Activated B cell treated with CpG ODN at 0.5 μM for 24 hours (primary cell): ENCODE measurements at regions not wholly inside any gene's neighbourhood (a gene's known extent, or its start where the extent isn't known, plus 50 kb on each side); places are given as distances from the start of the nearest gene placed in this dataset.
"Not testable (repeated sequence)": the region's sequence is repeated elsewhere in the genome, so short reads cannot be mapped to it uniquely, and the experiment has no call there.

ENCODE experiments used
- ATAC-seq: fragments of 200-7000 bp; cut with Tn5 transposase; one replicate; pipeline ENCODE4 v1.10.0; 2021; ENCODE audit warnings: low read depth, mild to moderate bottlenecking, moderate library complexity
- CTCF ChIA-PET: fragments of 350-600 bp; sonication (Branson Sonifier 250); formaldehyde crosslinking; loops from one replicate; lab custom pipeline; 2021; ENCODE audit warnings: antibody characterized with exemption; lab: Charles Lee
- POLR2A ChIA-PET: fragments of 350-600 bp; sonication (Branson Sonifier 250); formaldehyde crosslinking; loops from one replicate; lab custom pipeline; 2021; ENCODE audit warnings: antibody characterized with exemption; lab: Charles Lee
- DNase-seq: peaks from one replicate; pipeline ENCODE4 v3.0.0; 2022
- H3K27ac Mint-ChIP-seq: one replicate; pipeline ENCODE4 v1.8.0; 2020; ENCODE audit warnings: mixed read lengths
- H3K27me3 Mint-ChIP-seq: one replicate; pipeline ENCODE4 v1.8.0; 2021; ENCODE audit warnings: mixed read lengths
- H3K36me3 Mint-ChIP-seq: one replicate; pipeline ENCODE4 v1.8.0; 2021; ENCODE audit warnings: low read depth, mixed read lengths
- H3K4me1 Mint-ChIP-seq: one replicate; pipeline ENCODE4 v1.8.0; 2021; ENCODE audit warnings: mixed read lengths
- H3K4me3 Mint-ChIP-seq: one replicate; pipeline ENCODE4 v1.8.0; 2020; ENCODE audit warnings: mild to moderate bottlenecking, mixed read lengths
- H3K9me3 Mint-ChIP-seq: one replicate; pipeline ENCODE4 v1.8.0; 2020; ENCODE audit warnings: mixed read lengths
- intact Hi-C: fragments of 100-400 bp; cut with micrococcal nuclease; formaldehyde crosslinking; loops from one replicate; pipeline ENCODE4 v1.15.1; 2024
- TF ChIP-seq, protein P1 (sequence below): fragments of 200-600 bp; IDR thresholded peaks from one replicate; pipeline ENCODE4 v1.8.0; 2022; ENCODE audit warnings: antibody characterized with exemption, mild to moderate bottlenecking

DNA sequence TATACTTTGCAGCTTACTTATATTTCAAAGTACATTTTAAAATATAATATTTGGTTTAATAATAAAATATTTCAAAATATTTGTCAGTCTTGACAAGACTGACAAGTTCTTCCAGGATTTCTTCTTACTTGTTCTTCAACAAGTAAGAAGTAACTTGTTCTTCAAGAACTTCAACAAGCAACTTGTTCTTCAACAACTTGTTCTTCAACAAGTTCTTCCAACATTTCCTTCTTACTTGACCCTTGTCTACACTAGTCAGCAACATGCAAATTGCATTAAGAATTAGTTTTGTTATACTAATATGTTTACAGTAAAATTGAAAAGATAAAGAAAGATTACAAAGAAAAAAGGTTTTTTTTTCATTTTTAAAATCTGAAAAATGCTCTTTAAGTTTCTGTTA is 731.7 kb downstream of the NSUN3 start:
- intact Hi-C loops = no loop called here
- CTCF ChIA-PET = no interaction called here

DNA sequence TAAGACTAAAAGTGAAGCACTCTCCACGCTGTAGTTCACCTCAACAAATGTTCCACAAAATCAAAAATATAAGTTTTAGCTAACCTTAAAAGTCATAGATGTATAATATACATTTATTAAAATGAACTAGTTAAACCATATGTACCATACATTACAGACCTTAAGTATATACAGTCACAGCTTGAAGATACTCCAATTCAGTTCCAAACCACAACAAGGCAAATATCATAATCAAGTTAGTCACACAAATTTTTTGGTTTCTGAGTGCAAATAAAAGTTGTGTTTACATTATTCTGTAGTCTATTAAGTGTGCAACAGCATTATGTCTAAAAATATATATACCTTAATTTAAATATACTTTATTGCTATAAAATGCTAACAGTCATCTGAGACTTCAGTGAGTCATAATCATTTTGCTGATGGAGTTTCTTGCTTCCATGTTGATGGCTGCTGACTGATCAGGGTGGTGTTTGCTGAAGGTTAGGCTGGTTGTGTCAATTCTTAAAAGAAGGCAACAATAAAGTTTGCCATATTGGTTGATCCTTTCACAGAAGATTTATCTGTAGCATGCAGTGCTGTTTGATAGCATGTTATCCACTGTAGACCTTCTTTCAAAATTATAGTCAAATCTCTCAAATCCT is 736.7 kb downstream of the NSUN3 start:
- no peak overlapping the region for H3K4me3 Mint-ChIP-seq
- intact Hi-C loops = no loop called here
- POLR2A ChIA-PET = no interaction called here
- TF ChIP-seq, protein P1, sequence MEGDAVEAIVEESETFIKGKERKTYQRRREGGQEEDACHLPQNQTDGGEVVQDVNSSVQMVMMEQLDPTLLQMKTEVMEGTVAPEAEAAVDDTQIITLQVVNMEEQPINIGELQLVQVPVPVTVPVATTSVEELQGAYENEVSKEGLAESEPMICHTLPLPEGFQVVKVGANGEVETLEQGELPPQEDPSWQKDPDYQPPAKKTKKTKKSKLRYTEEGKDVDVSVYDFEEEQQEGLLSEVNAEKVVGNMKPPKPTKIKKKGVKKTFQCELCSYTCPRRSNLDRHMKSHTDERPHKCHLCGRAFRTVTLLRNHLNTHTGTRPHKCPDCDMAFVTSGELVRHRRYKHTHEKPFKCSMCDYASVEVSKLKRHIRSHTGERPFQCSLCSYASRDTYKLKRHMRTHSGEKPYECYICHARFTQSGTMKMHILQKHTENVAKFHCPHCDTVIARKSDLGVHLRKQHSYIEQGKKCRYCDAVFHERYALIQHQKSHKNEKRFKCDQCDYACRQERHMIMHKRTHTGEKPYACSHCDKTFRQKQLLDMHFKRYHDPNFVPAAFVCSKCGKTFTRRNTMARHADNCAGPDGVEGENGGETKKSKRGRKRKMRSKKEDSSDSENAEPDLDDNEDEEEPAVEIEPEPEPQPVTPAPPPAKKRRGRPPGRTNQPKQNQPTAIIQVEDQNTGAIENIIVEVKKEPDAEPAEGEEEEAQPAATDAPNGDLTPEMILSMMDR = no peak
- H3K36me3 Mint-ChIP-seq = no peaks in the 10 kb centered on the region
- no peak overlapping the region for H3K27ac Mint-ChIP-seq
- H3K27me3 Mint-ChIP-seq = no peaks in the 10 kb centered on the region
- H3K9me3 Mint-ChIP-seq = peaks cover 3% of the 10 kb centered on the region
- H3K4me1 Mint-ChIP-seq = no peaks in the 10 kb centered on the region
- DNase-seq = no peak
- CTCF ChIA-PET = no interaction called here
- no peak for ATAC-seq

More for the DNA sequence above, 731.7 kb downstream of the NSUN3 start:
- DNase-seq (no peak), ATAC-seq (no peak)
- H3K4me3 Mint-ChIP-seq = no peak overlapping the region
- H3K27ac Mint-ChIP-seq = no peak overlapping the region
- H3K9me3 Mint-ChIP-seq = peaks cover 11% of the 10 kb centered on the region
- H3K36me3 Mint-ChIP-seq = no peaks in the 10 kb centered on the region
- TF ChIP-seq, protein P1 = no peak
- H3K27me3 Mint-ChIP-seq = no peaks in the 10 kb centered on the region
- H3K4me1 Mint-ChIP-seq = no peaks in the 10 kb centered on the region
- POLR2A ChIA-PET = no interaction called here

DNA sequence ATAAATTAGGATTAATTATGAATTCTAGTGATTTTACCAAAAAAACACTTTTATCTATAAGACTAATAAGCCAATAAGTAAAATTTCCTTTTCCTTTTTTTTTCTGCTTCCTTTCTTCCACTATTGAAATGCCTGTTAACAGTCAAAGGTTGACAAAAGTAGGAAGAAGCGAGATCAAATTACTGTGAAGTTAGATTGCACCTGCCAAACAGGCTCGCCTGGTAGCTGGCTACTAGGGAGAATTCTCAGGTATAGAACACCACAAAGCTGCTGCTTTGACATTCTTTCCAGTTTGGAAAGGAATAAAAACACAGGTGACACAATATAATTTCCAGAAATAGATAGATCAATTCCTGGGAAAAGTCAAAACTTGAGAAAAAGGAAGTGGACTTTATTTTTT is 749.0 kb downstream of the NSUN3 start:
- DNase-seq (no peak), ATAC-seq (no peak)
- Mint-ChIP-seq H3K27ac (no peak overlapping the region), H3K4me3 (no peak overlapping the region), H3K4me1 (no peaks in the 10 kb centered on the region), H3K9me3 (peaks cover 8% of the 10 kb centered on the region), H3K36me3 (no peaks in the 10 kb centered on the region), H3K27me3 (no peaks in the 10 kb centered on the region)
- intact Hi-C loops = no loop called here
- TF ChIP-seq, protein P1 = no peak
- ChIA-PET POLR2A (no interaction called here), CTCF (no interaction called here)

DNA sequence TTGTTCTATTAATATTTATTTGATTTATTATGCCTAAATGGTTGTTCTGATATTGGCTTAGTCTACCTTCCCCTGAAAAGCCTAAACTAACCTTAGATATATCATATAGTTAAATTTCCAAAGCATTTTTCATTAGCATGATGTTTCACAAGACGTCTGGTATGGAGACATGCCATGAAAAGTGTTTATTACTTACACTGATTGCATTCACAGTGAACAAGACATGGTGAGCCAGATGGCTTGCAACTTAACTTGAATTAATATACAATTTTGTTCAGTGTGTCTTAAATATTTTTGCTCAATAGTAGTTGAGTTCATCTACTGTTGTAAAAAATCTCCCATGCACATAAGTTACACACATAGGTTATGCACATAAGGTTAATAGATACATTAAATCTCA is 758.4 kb downstream of the NSUN3 start:
- no peak overlapping the region for H3K4me3 Mint-ChIP-seq
- H3K27me3 Mint-ChIP-seq = no peaks in the 10 kb centered on the region
- DNase-seq (no peak), ATAC-seq (no peak)
- H3K27ac Mint-ChIP-seq = no peak overlapping the region
- no peaks in the 10 kb centered on the region for H3K4me1 Mint-ChIP-seq
- CTCF ChIA-PET = no interaction called here
- peaks cover 7% of the 10 kb centered on the region for H3K9me3 Mint-ChIP-seq
- POLR2A ChIA-PET = no interaction called here
- H3K36me3 Mint-ChIP-seq = no peaks in the 10 kb centered on the region
- intact Hi-C loops = no loop called here
- TF ChIP-seq, protein P1 = no peak

DNA sequence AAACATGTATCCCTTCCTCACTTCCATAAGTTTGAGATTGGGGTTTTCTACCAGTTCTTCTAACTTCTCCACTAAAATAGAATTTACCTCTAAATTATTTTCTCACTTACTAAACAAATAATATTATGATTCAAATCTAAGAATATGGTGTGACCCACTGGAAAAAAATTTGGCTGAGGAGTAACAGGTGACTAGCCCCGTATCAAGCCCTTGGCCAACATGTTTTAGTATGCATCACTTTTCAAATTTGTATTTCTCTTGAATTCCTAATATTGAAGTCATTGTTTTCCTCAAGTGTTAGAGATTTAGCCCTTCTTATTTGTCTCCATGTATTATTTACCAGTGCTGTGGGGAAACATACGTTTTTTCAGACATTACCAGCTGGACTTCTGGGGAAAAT is 759.4 kb downstream of the NSUN3 start:
- CTCF ChIA-PET = no interaction called here
- no peak overlapping the region for H3K4me3 Mint-ChIP-seq
- intact Hi-C loops = no loop called here
- H3K27me3 Mint-ChIP-seq = no peaks in the 10 kb centered on the region
- TF ChIP-seq, protein P1 = no peak
- DNase-seq = no peak
- no peak overlapping the region for H3K27ac Mint-ChIP-seq
- no peaks in the 10 kb centered on the region for H3K4me1 Mint-ChIP-seq
- H3K9me3 Mint-ChIP-seq = peaks cover 6% of the 10 kb centered on the region
- H3K36me3 Mint-ChIP-seq = no peaks in the 10 kb centered on the region
- POLR2A ChIA-PET = no interaction called here
- no peak for ATAC-seq

DNA sequence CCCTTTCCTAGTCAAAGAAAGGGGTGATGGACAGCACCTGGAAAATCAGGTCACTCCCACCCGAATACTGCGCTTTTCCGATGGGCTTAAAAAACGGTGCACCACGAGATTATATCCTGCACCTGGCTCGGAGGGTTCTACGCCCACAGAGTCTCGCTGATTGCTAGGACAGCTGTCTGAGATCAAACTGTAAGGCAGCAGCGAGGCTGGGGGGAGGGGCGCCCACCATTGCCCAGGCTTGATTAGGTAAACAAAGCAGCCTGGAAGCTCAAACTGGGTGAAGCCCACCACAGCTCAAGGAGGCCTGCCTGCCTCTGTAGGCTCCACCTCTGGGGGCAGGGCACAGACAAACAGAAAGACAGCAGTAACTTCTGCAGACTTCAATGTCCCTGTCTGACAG is 783.4 kb downstream of the NSUN3 start:
- intact Hi-C loops, ATAC-seq, H3K27ac Mint-ChIP-seq, H3K36me3 Mint-ChIP-seq, CTCF ChIA-PET, H3K4me1 Mint-ChIP-seq, DNase-seq, POLR2A ChIA-PET, H3K4me3 Mint-ChIP-seq, H3K27me3 Mint-ChIP-seq, H3K9me3 Mint-ChIP-seq: not testable (repeated sequence)
